K562 (cell line): ENCODE measurements at regions not wholly inside any gene's neighbourhood (a gene's known extent, or its start where the extent isn't known, plus 50 kb on each side); places are given as distances from the start of the nearest gene placed in this dataset.

Experiments used
- ATAC-seq: fragments of 200-7000 bp; cut with Tn5 transposase; 3 replicates; pipeline ENCODE4 v1.9.1; 2020; ENCODE audit warnings: moderate library complexity
- BruUV-seq: library from RNA; stranded (reverse); fragments of 400-500 nt; replicated peaks from 2 replicates; lab custom pipeline; 2021; lab: Mats Ljungman, UMichigan
- CTCF ChIA-PET: fragments of 300-600 bp; formaldehyde crosslinking; extraction: SDS; loops from one replicate; lab custom pipeline; 2021; ENCODE audit warnings: low intra/inter-chr PET ratio; lab: Yijun Ruan, JAX
- POLR2A ChIA-PET: fragments of 300-600, 350-650 bp; sonication (Branson Sonifier 250); formaldehyde crosslinking; extraction: SDS; loops from one replicate; lab custom pipeline; 2021; ENCODE audit warnings: antibody characterized with exemption, inconsistent platforms; lab: Yijun Ruan, JAX
- DNase-seq, 4 experiments: peaks; one replicate each; pipeline versions ENCODE4 v3.0.0 to v3.0.0-alpha.2; 2011 to 2018; ENCODE audit warnings: low spot score in 3 of 4, mixed read lengths in 3 of 4; ENCODE audit errors: extremely low read depth in 1 of 4
- FAIRE-seq: peaks from 2 replicates; lab custom pipeline; 2011; peaks lifted over from hg19 to GRCh38; lab: Jason Lieb, UNC
- H2AFZ ChIP-seq: 2 replicates; pipeline ENCODE4 v1.6.0; 2011; ENCODE audit warnings: low read depth, low read length, control low read depth, inconsistent platforms
- H3K27ac ChIP-seq: fragments of 200-600 bp; 3 replicates; pipeline ENCODE4 v1.8.0; 2011; ENCODE audit warnings: low read depth, mild to moderate bottlenecking, control low read depth, inconsistent platforms, low read length, moderate library complexity, mixed read lengths; ENCODE audit errors: extremely low read depth
- H3K27me3 ChIP-seq, 2 experiments: fragments of 300-600 bp in 1 of 2; 2 replicates in 1 of 2; 3 replicates in 1 of 2; pipeline versions ENCODE4 v1.6.0 to v1.8.0; 2011; ENCODE audit warnings: inconsistent platforms in 2 of 2, low read length in 2 of 2, mild to moderate bottlenecking in 1 of 2, mixed read lengths in 1 of 2, moderate library complexity in 1 of 2; ENCODE audit not compliant: control insufficient read depth in 2 of 2, insufficient read depth in 2 of 2
- H3K36me3 ChIP-seq: fragments of 300-600 bp; 3 replicates; pipeline ENCODE4 v1.8.0; 2011; ENCODE audit warnings: mild to moderate bottlenecking, low read length, inconsistent platforms; ENCODE audit not compliant: control insufficient read depth, insufficient read depth
- H3K4me1 ChIP-seq, 2 experiments: fragments of 200-600 bp in 1 of 2; replicated peaks in 1 of 2; 2 replicates in 1 of 2; 3 replicates in 1 of 2; pipeline versions ENCODE4 v1.5.1 to v1.8.0; 2011; ENCODE audit warnings: inconsistent platforms in 2 of 2, low read length in 2 of 2, mild to moderate bottlenecking in 1 of 2, mixed read lengths in 1 of 2, moderate library complexity in 1 of 2; ENCODE audit not compliant: control insufficient read depth in 2 of 2, insufficient read depth in 2 of 2
- H3K4me2 ChIP-seq: 2 replicates; pipeline ENCODE4 v1.6.1; 2011; ENCODE audit warnings: low read length, control low read depth, inconsistent platforms, mixed read lengths; ENCODE audit not compliant: insufficient read depth
- H3K4me3 ChIP-seq: fragments of 200-600 bp; sonication (generic), shearing (Covaris generic); 2 replicates; pipeline ENCODE4 v1.5.1; 2016; ENCODE audit warnings: control low read depth, inconsistent platforms
- H3K79me2 ChIP-seq: fragments of 200-600 bp; 3 replicates; pipeline ENCODE4 v1.8.0; 2011; ENCODE audit warnings: low read length, inconsistent platforms; ENCODE audit not compliant: control insufficient read depth, insufficient read depth
- H3K9ac ChIP-seq, 2 experiments: 2 replicates each; pipeline versions ENCODE4 v1.6.0 to v1.6.1; 2011; ENCODE audit warnings: low read depth in 2 of 2, low read length in 2 of 2, control low read depth in 1 of 2, inconsistent platforms in 1 of 2, mild to moderate bottlenecking in 1 of 2, mixed read lengths in 1 of 2; ENCODE audit not compliant: insufficient read depth in 1 of 2
- H3K9me1 ChIP-seq: one replicate; pipeline ENCODE4 v1.6.0; 2011; ENCODE audit warnings: inconsistent platforms, mild to moderate bottlenecking, low read length, moderate library complexity; ENCODE audit not compliant: control insufficient read depth, insufficient read depth
- H3K9me3 ChIP-seq: replicated peaks from 2 replicates; pipeline ENCODE4 v1.5.1; 2011; ENCODE audit warnings: low read depth, low read length, inconsistent platforms; ENCODE audit not compliant: control insufficient read depth, insufficient read depth
- H4K20me1 ChIP-seq: replicated peaks from 2 replicates; pipeline ENCODE4 v1.6.1; 2011; ENCODE audit warnings: low read length, inconsistent platforms, mixed read lengths; ENCODE audit not compliant: control insufficient read depth, insufficient read depth
- FOXA1 ChIP-seq: fragments of 450-650 bp; IDR thresholded peaks from 2 replicates; pipeline ENCODE4 v1.6.1; 2016; ENCODE audit warnings: mild to moderate bottlenecking, borderline replicate concordance
- KLF10 ChIP-seq: fragments of 250-450 bp; sonication (Bioruptor Pico); IDR thresholded peaks from 2 replicates; pipeline ENCODE4 v1.6.1; 2021; ENCODE audit warnings: matching md5 sums
- KLF13 ChIP-seq: fragments of 450-650 bp; IDR thresholded peaks from 2 replicates; pipeline ENCODE4 v1.6.1; 2016; ENCODE audit warnings: missing genetic modification characterization, low read depth, mild to moderate bottlenecking, missing compliant biosample characterization, moderate library complexity, borderline replicate concordance
- L3MBTL2 ChIP-seq: fragments of 450-650 bp; IDR thresholded peaks from 2 replicates; pipeline ENCODE4 v1.6.1; 2016; ENCODE audit warnings: mild to moderate bottlenecking, moderate library complexity
- MECOM ChIP-seq: fragments of 250-450 bp; sonication (Bioruptor Pico); IDR thresholded peaks from 2 replicates; pipeline ENCODE4 v1.8.0; 2022; ENCODE audit warnings: inconsistent platforms
- NFRKB ChIP-seq: fragments of 450-650 bp; IDR thresholded peaks from 2 replicates; pipeline ENCODE4 v1.6.1; 2016; ENCODE audit warnings: low read depth
- NR0B1 ChIP-seq: fragments of 450-650 bp; IDR thresholded peaks from one replicate; pipeline ENCODE4 v1.6.1; 2018; ENCODE audit warnings: mild to moderate bottlenecking, moderate library complexity; ENCODE audit not compliant: partially characterized antibody
- NR3C1 ChIP-seq: sonication (generic); formaldehyde crosslinking; IDR thresholded peaks from 2 replicates; pipeline ENCODE4 v1.8.1; 2022; ENCODE audit warnings: missing genetic modification reagents
- OTX1 ChIP-seq: fragments of 450-650 bp; formaldehyde crosslinking; IDR thresholded peaks from 2 replicates; pipeline ENCODE4 v1.4.0; 2022; ENCODE audit warnings: mild to moderate bottlenecking
- RNF2 ChIP-seq: sonication (generic); IDR thresholded peaks from 2 replicates; pipeline ENCODE4 v1.6.1; 2016
- SLC30A9 ChIP-seq: fragments of 250-450 bp; sonication (Bioruptor Pico); IDR thresholded peaks from 2 replicates; pipeline ENCODE4 v1.8.0; 2022; ENCODE audit warnings: mild to moderate bottlenecking, moderate library complexity
- SMAD3 ChIP-seq: fragments of 450-650 bp; formaldehyde crosslinking; conservative IDR thresholded peaks from 2 replicates; pipeline ENCODE4 v1.4.0; 2020; ENCODE audit warnings: mild to moderate bottlenecking
- SMC3 ChIP-seq: conservative IDR thresholded peaks from 2 replicates; pipeline ENCODE4 v1.6.1; 2011; ENCODE audit warnings: low read depth, low read length, improper control_type of control experiment; ENCODE audit not compliant: insufficient read depth
- ZNF347 ChIP-seq: fragments of 450-650 bp; formaldehyde crosslinking; IDR thresholded peaks from 2 replicates; pipeline ENCODE4 v1.4.0; 2020; ENCODE audit warnings: low read depth, mild to moderate bottlenecking, moderate library complexity
- ZNF740 ChIP-seq, 3 experiments: fragments of 200-800 bp in 1 of 3; sonication (Bioruptor generic) in 1 of 3; sonication (generic) in 1 of 3; formaldehyde crosslinking in 1 of 3; IDR thresholded peaks; 2 replicates each; pipeline versions ENCODE4 v1.6.1 to v1.8.0; 2016 to 2022; ENCODE audit warnings: mild to moderate bottlenecking in 2 of 3, missing compliant biosample characterization in 2 of 3, missing genetic modification characterization in 2 of 3, missing genetic modification reagents in 1 of 3
- ZNF75A ChIP-seq: fragments of 450-650 bp; formaldehyde crosslinking; IDR thresholded peaks from 2 replicates; pipeline ENCODE4 v1.4.0; 2020; ENCODE audit warnings: mild to moderate bottlenecking
- WGBS: fragments of 100-300 bp; shearing (Covaris generic); methylation state at CpG from one replicate; pipeline ENCODE4 v1.1.6; 2016; ENCODE audit warnings: low coverage, mixed read lengths; ENCODE audit not compliant: insufficient coverage; ENCODE audit errors: missing lambda C conversion rate; 5-methylcytosine and 5-hydroxymethylcytosine counted together
- in situ Hi-C: fragments of 300-500 bp; cut with MboI; formaldehyde crosslinking; loops from 4 replicates; pipeline ENCODE4 v1.15.0; 2018; ENCODE audit warnings: inconsistent platforms, mixed read lengths
- intact Hi-C: fragments of 100-400 bp; cut with micrococcal nuclease; formaldehyde crosslinking; loops from 2 replicates; pipeline ENCODE4 v1.14.2; 2022

DNA sequence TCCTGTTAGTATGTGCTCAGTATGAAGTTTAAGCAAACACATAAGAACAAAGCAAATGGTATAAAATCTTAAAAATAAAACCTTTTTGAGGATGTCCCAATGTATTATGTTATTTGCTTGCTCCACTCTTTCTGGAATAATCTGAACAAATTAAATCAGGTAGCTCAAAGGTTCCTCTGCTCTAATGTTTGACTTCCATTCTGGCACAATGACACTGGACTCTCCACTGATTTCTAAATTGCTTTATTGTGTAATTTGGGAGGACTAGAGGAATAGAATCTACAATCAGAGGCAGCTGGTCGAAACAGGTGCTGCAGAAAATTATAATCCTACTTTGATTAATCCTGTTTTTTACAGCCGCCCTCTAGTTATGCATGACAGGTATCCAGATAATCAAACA is 523.7 kb upstream of the FOXG1 start:
- no peaks in the 10 kb centered on the region for H3K9me3 ChIP-seq
- no peak overlapping the region for H3K9ac ChIP-seq
- FAIRE-seq (no peak), ATAC-seq (no peak)
- no peak overlapping the region for H2AFZ ChIP-seq
- intact Hi-C loops: no loop called here
- H3K36me3 ChIP-seq: no peaks in the 10 kb centered on the region
- no TSS peak for BruUV-seq
- no peak overlapping the region for H3K4me2 ChIP-seq
- TF ChIP-seq FOXA1 (no peak), KLF10 (no peak), OTX1 (CRISPR knock-in tag) (no peak), NR0B1 (no peak), SMAD3 (CRISPR knock-in tag) (no peak), RNF2 (no peak), MECOM (CRISPR knock-in tag) (no peak), SMC3 (no peak), SLC30A9 (CRISPR knock-in tag) (no peak), L3MBTL2 (no peak), ZNF347 (CRISPR knock-in tag) (no peak), NR3C1 (CRISPR knock-in tag) (no peak), KLF13 (no peak), ZNF75A (no peak), NFRKB (no peak), ZNF740 (CRISPR knock-in tag; IDR thresholded peaks at IDR 0.05) (no peak), ZNF740 (tag; IDR thresholded peaks at IDR 0.05) (no peak)
- TF ChIP-seq, all 486 proteins: peak for 0
- no peaks in the 10 kb centered on the region for H3K4me1 ChIP-seq
- H3K9me1 ChIP-seq: no peaks in the 10 kb centered on the region
- H3K27me3 ChIP-seq: no peaks in the 10 kb centered on the region
- DNase-seq: no peak
- WGBS: 0% methylated on average over 2 of the region's 2 CpGs
- no peaks in the 10 kb centered on the region for H4K20me1 ChIP-seq
- ChIA-PET CTCF (no interaction called here), POLR2A (no interaction called here)
- H3K27ac ChIP-seq: no peak overlapping the region
- H3K4me3 ChIP-seq: no peak overlapping the region
- no peaks in the 10 kb centered on the region for H3K79me2 ChIP-seq
- in situ Hi-C loops: no loop called here
